Nephron (organoid): ENCODE measurements at regions not wholly inside any gene's neighbourhood (a gene's known extent, or its start where the extent isn't known, plus 50 kb on each side); places are given as distances from the start of the nearest gene placed in this dataset.
"Not testable (repeated sequence)": the region's sequence is repeated elsewhere in the genome, so short reads cannot be mapped to it uniquely, and the experiment has no call there.

Experiments
- H3K27ac Mint-ChIP-seq, 3 experiments: 2 replicates each; pipeline ENCODE4 v1.8.0; 2020; ENCODE audit warnings: mixed read lengths in 3 of 3, mild to moderate bottlenecking in 2 of 3, moderate library complexity in 1 of 3
- H3K27me3 Mint-ChIP-seq: 2 replicates; pipeline ENCODE4 v1.8.0; 2021; ENCODE audit warnings: low read depth, mild to moderate bottlenecking, moderate library complexity, mixed read lengths
- H3K36me3 Mint-ChIP-seq: 2 replicates; pipeline ENCODE4 v1.8.0; 2020; ENCODE audit warnings: low read depth, mixed read lengths
- H3K4me1 Mint-ChIP-seq: 2 replicates; pipeline ENCODE4 v1.8.0; 2020; ENCODE audit warnings: mixed read lengths
- H3K4me3 Mint-ChIP-seq, 3 experiments: 2 replicates each; pipeline ENCODE4 v1.8.0; 2020; ENCODE audit warnings: mild to moderate bottlenecking in 3 of 3, mixed read lengths in 3 of 3, moderate library complexity in 2 of 3
- H3K9me3 Mint-ChIP-seq: 2 replicates; pipeline ENCODE4 v1.8.0; 2020; ENCODE audit warnings: mixed read lengths
- TF ChIP-seq, protein P1 (sequence below), 3 experiments: fragments of 200-600 bp; sonication (generic); IDR thresholded peaks; one replicate each; pipeline ENCODE4 v1.5.0; 2021; ENCODE audit warnings: antibody characterized with exemption in 3 of 3; ENCODE audit not compliant: unreplicated experiment in 3 of 3

DNA sequence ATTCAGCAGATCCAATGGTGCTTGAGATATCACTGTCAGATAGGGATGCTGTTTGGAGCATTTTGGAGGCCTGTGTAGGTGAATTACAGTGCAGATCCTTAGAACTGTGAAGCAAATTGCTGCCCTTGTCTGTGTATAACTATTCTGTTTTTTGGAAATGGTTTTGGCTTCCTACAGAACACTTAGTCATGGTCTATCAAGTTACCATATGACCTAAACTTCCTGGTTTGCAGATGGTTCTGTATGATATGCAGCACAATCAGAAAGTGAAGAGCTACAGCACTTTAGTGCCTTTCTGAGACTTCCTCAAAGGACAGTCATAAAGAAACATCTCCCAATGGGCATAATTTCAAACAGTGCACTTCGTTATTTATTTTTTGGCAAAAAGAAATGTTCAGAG lies 688.6 kb downstream of the SH3BGRL start:
- TF ChIP-seq, protein P1, sequence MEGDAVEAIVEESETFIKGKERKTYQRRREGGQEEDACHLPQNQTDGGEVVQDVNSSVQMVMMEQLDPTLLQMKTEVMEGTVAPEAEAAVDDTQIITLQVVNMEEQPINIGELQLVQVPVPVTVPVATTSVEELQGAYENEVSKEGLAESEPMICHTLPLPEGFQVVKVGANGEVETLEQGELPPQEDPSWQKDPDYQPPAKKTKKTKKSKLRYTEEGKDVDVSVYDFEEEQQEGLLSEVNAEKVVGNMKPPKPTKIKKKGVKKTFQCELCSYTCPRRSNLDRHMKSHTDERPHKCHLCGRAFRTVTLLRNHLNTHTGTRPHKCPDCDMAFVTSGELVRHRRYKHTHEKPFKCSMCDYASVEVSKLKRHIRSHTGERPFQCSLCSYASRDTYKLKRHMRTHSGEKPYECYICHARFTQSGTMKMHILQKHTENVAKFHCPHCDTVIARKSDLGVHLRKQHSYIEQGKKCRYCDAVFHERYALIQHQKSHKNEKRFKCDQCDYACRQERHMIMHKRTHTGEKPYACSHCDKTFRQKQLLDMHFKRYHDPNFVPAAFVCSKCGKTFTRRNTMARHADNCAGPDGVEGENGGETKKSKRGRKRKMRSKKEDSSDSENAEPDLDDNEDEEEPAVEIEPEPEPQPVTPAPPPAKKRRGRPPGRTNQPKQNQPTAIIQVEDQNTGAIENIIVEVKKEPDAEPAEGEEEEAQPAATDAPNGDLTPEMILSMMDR (IDR thresholded peaks at IDR 0.05; ENCODE audit: unreplicated experiment in 3 of 3) = no peak
- no peaks in the 10 kb centered on the region for H3K36me3 Mint-ChIP-seq
- H3K9me3 Mint-ChIP-seq = peaks cover 8% of the 10 kb centered on the region
- H3K4me3 Mint-ChIP-seq = no peak overlapping the region
- H3K27me3 Mint-ChIP-seq = no peaks in the 10 kb centered on the region
- no peaks in the 10 kb centered on the region for H3K4me1 Mint-ChIP-seq
- H3K27ac Mint-ChIP-seq = no peak overlapping the region

DNA sequence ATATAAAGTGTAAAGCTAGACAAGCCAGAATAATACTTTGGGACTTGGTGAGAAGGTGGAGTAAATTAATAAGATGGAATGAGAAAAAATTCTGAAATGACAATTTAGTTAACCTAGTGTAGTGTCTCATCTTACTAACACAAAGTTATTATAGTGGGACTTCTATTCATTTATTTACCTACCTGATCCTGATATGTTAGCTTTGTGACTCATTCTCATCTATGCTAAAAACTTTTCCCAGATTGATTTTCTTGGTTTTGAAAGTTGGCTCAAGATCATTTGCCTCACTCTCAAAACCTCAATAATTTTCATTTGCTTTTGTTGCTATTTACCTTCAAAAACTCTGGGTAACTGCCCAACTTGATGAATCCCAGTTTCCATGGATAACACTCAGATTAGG lies 698.6 kb downstream of the SH3BGRL start:
- TF ChIP-seq, protein P1 (IDR thresholded peaks at IDR 0.05; ENCODE audit: unreplicated experiment in 3 of 3) = no peak
- H3K27me3 Mint-ChIP-seq = no peaks in the 10 kb centered on the region
- peaks cover 4% of the 10 kb centered on the region for H3K9me3 Mint-ChIP-seq
- no peak overlapping the region for H3K4me3 Mint-ChIP-seq
- H3K36me3 Mint-ChIP-seq = no peaks in the 10 kb centered on the region
- H3K27ac Mint-ChIP-seq = no peak overlapping the region
- no peaks in the 10 kb centered on the region for H3K4me1 Mint-ChIP-seq

DNA sequence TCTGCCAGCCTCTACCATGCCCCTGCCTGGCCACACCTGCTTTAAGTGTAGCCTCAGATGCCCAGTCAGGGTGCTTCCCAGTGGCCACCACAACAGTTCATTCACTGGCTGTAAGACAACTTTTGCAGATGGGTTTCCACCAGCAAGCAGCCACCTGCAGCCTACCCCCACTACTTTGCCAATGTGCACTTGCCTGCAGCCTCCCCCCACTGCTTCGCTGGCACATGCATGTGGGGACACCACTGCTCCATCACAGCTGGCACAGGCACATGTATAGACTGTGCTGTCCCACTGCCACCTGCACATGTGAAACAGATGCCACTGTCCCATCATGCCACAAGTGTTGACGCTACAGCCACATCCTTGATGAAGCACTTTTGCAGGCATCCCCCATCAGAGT lies 723.9 kb downstream of the SH3BGRL start:
- Mint-ChIP-seq H3K4me1 (no peaks in the 10 kb centered on the region), H3K4me3 (no peak overlapping the region), H3K27me3 (no peaks in the 10 kb centered on the region), H3K27ac (no peak overlapping the region), H3K9me3 (peaks cover 22% of the 10 kb centered on the region), H3K36me3 (no peaks in the 10 kb centered on the region)
- TF ChIP-seq, protein P1 (IDR thresholded peaks at IDR 0.05; ENCODE audit: unreplicated experiment in 3 of 3) = no peak

DNA sequence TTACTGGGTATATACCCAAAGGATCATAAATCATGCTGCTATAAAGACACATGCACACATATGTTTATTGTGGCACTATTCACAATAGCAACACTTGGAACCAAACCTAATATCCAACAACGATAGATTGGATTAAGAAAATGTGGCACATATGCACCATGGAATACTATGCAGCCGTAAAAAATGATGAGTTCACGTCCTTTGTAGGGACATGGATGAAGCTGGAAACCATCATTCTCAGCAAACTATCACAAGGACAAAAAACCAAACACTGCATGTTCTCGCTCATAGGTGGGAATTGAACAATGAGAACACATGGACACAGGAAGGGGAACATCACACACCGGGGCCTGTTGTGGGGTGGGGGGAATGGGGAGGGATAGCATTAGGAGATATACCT lies 744.0 kb downstream of the SH3BGRL start:
- not testable (repeated sequence) for H3K27ac Mint-ChIP-seq, H3K27me3 Mint-ChIP-seq, H3K4me3 Mint-ChIP-seq, H3K36me3 Mint-ChIP-seq, H3K4me1 Mint-ChIP-seq
- H3K9me3 Mint-ChIP-seq = peaks cover 27% of the 10 kb centered on the region

DNA sequence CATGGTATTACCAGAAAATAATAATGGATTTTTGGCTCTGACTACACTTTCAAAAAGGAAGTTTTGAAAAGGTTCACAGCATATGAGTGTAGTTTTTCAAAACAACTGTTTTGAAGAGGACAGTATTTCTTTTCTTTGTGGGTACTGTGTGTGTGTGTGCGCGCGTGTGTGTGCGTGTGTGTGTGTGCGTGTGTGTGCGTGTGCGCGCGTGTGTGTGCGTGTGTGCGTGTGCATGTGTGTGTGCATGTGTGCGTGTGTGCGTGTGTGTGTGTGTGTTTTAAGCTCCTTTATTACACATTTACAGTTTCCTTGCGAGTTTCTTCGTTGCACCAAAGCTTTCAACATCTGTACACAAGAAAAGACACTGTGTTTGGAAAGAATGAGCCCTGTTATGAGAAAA lies 755.4 kb downstream of the SH3BGRL start:
- Mint-ChIP-seq H3K36me3 (no peaks in the 10 kb centered on the region), H3K9me3 (peaks cover 6% of the 10 kb centered on the region), H3K4me1 (no peaks in the 10 kb centered on the region), H3K27me3 (no peaks in the 10 kb centered on the region), H3K27ac (no peak overlapping the region), H3K4me3 (no peak overlapping the region)
- TF ChIP-seq, protein P1 (IDR thresholded peaks at IDR 0.05; ENCODE audit: unreplicated experiment in 3 of 3) = no peak

DNA sequence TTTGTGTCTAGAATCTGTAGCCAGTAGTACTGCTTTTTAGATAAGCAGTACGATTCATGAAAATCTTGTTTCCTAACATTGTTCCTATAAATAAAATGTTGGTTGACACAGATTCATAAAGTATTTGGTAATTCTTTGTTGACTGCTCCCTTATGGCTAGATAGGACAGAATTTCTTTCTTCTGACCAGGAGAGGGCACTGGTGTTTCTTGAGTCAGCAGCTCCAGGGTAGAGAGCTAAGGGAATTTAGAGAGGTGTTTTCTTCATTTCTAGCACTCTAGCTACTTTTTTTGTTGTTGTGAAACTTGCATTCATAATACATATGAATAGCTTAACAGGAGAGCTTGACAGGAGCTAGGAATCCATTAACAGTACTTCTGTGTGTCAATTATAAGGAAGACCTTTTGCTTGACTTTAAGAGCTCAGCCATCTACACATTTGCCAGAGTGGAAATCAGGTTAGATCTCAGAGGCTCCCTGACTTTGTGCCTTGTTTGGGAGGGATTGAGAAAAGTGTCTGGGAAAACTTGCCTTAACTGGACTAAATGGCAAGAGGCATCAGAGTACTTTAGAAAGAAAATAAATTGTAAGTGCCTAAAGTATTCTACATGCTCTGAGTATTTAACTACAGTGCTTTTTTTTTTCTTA lies 756.1 kb downstream of the SH3BGRL start:
- H3K27me3 Mint-ChIP-seq = no peaks in the 10 kb centered on the region

More for the DNA sequence above, 756.1 kb downstream of the SH3BGRL start:
- Mint-ChIP-seq H3K9me3 (peaks cover 6% of the 10 kb centered on the region), H3K4me1 (no peaks in the 10 kb centered on the region), H3K4me3 (no peak overlapping the region), H3K36me3 (no peaks in the 10 kb centered on the region), H3K27ac (no peak overlapping the region)
- TF ChIP-seq, protein P1 (IDR thresholded peaks at IDR 0.05; ENCODE audit: unreplicated experiment in 3 of 3) = no peak
